ENCODE measurements at regions not wholly inside any gene's neighbourhood (a gene's known extent, or its start where the extent isn't known, plus 50 kb on each side); places are given as distances from the start of the nearest gene placed in this dataset.

GRCh38 chr5:74336297-74336696 is 304.2 kb downstream of the ENC1 start:
- Mint-ChIP-seq H3K4me3 (no peak overlapping the region), H3K36me3 (no peaks in the 10 kb centered on the region), H3K27ac (no peak overlapping the region), H3K27me3 (ENCODE audit: insufficient read depth, low read depth) (peaks cover 5% of the 10 kb centered on the region), H3K4me1 (peaks cover 22% of the 10 kb centered on the region), H3K9me3 (peaks cover 1% of the 10 kb centered on the region)
- Histone ChIP-seq H3K4me2 (no peak overlapping the region), H3K27ac (no peak overlapping the region), H4K20me1 (ENCODE audit: low read depth) (no peaks in the 10 kb centered on the region), H3K27me3 (no peaks in the 10 kb centered on the region), H3K4me1 (peaks cover 13% of the 10 kb centered on the region), H3K79me2 (ENCODE audit: low read depth) (no peaks in the 10 kb centered on the region), H3K9me3 (ENCODE audit: low read depth) (no peaks in the 10 kb centered on the region), H3K4me3 (no peak overlapping the region), H2AFZ (replicated peaks) (peak overlapping the region; percentile 88), H3K9ac (no peak overlapping the region), H3K36me3 (no peaks in the 10 kb centered on the region), H3F3A (ENCODE audit: low read depth) (no peaks in the 10 kb centered on the region)
- peak; percentile 50 for TF ChIP-seq CTCF (IDR thresholded peaks at IDR 0.05)
- no peak for TF ChIP-seq EZH2 (IDR thresholded peaks at IDR 0.05)
- no peak for TF ChIP-seq EZH2phosphoT487 (IDR thresholded peaks at IDR 0.05)
- peak; percentile 37 for DNase-seq (ENCODE audit: low spot score)

GRCh38 chr5:74334762-74335384 is 305.7 kb downstream of the ENC1 start:
- Histone ChIP-seq H3F3A (ENCODE audit: low read depth) (no peaks in the 10 kb centered on the region), H3K4me2 (no peak overlapping the region), H4K20me1 (ENCODE audit: low read depth) (no peaks in the 10 kb centered on the region), H3K4me1 (peaks cover 13% of the 10 kb centered on the region), H3K27ac (no peak overlapping the region), H3K9ac (no peak overlapping the region), H3K36me3 (no peaks in the 10 kb centered on the region), H3K27me3 (no peaks in the 10 kb centered on the region), H2AFZ (replicated peaks) (no peak overlapping the region), H3K4me3 (no peak overlapping the region), H3K79me2 (ENCODE audit: low read depth) (no peaks in the 10 kb centered on the region), H3K9me3 (ENCODE audit: low read depth) (no peaks in the 10 kb centered on the region)
- Mint-ChIP-seq H3K4me3 (no peak overlapping the region), H3K27me3 (ENCODE audit: insufficient read depth, low read depth) (peaks cover 4% of the 10 kb centered on the region), H3K27ac (no peak overlapping the region), H3K9me3 (peaks cover under 1% of the 10 kb centered on the region), H3K36me3 (no peaks in the 10 kb centered on the region), H3K4me1 (peaks cover 22% of the 10 kb centered on the region)
- DNase-seq (ENCODE audit: low spot score) = no peak
- TF ChIP-seq EZH2 (IDR thresholded peaks at IDR 0.05) (no peak), CTCF (IDR thresholded peaks at IDR 0.05) (no peak), EZH2phosphoT487 (IDR thresholded peaks at IDR 0.05) (no peak)

GRCh38 chr5:74334062-74334761 is 306.3 kb downstream of the ENC1 start:
- no peaks in the 10 kb centered on the region for H3K36me3 Mint-ChIP-seq

More at GRCh38 chr5:74334062-74334761, 306.3 kb downstream of the ENC1 start:
- peaks cover 3% of the 10 kb centered on the region for H3K27me3 Mint-ChIP-seq (ENCODE audit: insufficient read depth, low read depth)
- no peak overlapping the region for H3K27ac ChIP-seq
- H4K20me1 ChIP-seq (ENCODE audit: low read depth) = no peaks in the 10 kb centered on the region
- no peaks in the 10 kb centered on the region for H3K79me2 ChIP-seq (ENCODE audit: low read depth)
- no peaks in the 10 kb centered on the region for H3K9me3 Mint-ChIP-seq
- no peaks in the 10 kb centered on the region for H3K9me3 ChIP-seq (ENCODE audit: low read depth)
- H3K36me3 ChIP-seq = no peaks in the 10 kb centered on the region
- H3K4me2 ChIP-seq = no peak overlapping the region
- H3K4me3 Mint-ChIP-seq = no peak overlapping the region
- no peaks in the 10 kb centered on the region for H3K27me3 ChIP-seq
- no peak overlapping the region for H2AFZ ChIP-seq (replicated peaks)
- peaks cover 13% of the 10 kb centered on the region for H3K4me1 ChIP-seq
- H3K4me3 ChIP-seq = no peak overlapping the region
- peaks cover 22% of the 10 kb centered on the region for H3K4me1 Mint-ChIP-seq
- DNase-seq (ENCODE audit: low spot score) = no peak
- no peak overlapping the region for H3K27ac Mint-ChIP-seq
- H3F3A ChIP-seq (ENCODE audit: low read depth) = no peaks in the 10 kb centered on the region
- no peak for TF ChIP-seq EZH2phosphoT487 (IDR thresholded peaks at IDR 0.05)
- no peak for TF ChIP-seq EZH2 (IDR thresholded peaks at IDR 0.05)
- TF ChIP-seq CTCF (IDR thresholded peaks at IDR 0.05) = no peak
- H3K9ac ChIP-seq = no peak overlapping the region
